Stimulated activated naive CD8-positive, alpha-beta T cell treated with anti-CD3 and anti-CD28 coated beads, Interleukin-15, Interleukin-2, amounts not matched to agents 100 U/mL and 50 U/mL, for 24 hours (primary cell): ENCODE measurements at regions not wholly inside any gene's neighbourhood (a gene's known extent, or its start where the extent isn't known, plus 50 kb on each side); places are given as distances from the start of the nearest gene placed in this dataset.
"Not testable (repeated sequence)": the region's sequence is repeated elsewhere in the genome, so short reads cannot be mapped to it uniquely, and the experiment has no call there.

Experiments
- ATAC-seq: fragments of 150-1000 bp; cut with Tn5 transposase; one replicate; pipeline ENCODE4 v1.10.0; 2021
- DNase-seq: peaks from one replicate; pipeline ENCODE4 v3.0.0; 2021

GRCh38 chr11:134492411-134492810 lies 80.4 kb upstream of the B3GAT1 start:
- not testable (repeated sequence) for DNase-seq, ATAC-seq

GRCh38 chr11:134489728-134490127 lies 77.7 kb upstream of the B3GAT1 start:
- no peak for ATAC-seq
- DNase-seq, result no peak

- no peak for DNase-seq
- ATAC-seq, result no peak
These were observed 76.9 kb upstream of the B3GAT1 start for GRCh38 chr11:134488913-134489312.

- ATAC-seq (no peak), DNase-seq (no peak)
These were observed 76.5 kb upstream of the B3GAT1 start for GRCh38 chr11:134488512-134488911.

GRCh38 chr11:134487696-134488095 lies 75.7 kb upstream of the B3GAT1 start:
- ATAC-seq, result no peak

GRCh38 chr11:134486704-134487103 lies 74.7 kb upstream of the B3GAT1 start:
- no peak for ATAC-seq
- DNase-seq, result no peak

More at GRCh38 chr11:134487696-134488095, 75.7 kb upstream of the B3GAT1 start:
- DNase-seq, result no peak

- no peak for ATAC-seq
- DNase-seq, result no peak
These were observed 74.1 kb upstream of the B3GAT1 start for GRCh38 chr11:134486106-134486505.

- DNase-seq (no peak), ATAC-seq (no peak)
These were observed 73.3 kb upstream of the B3GAT1 start for GRCh38 chr11:134485316-134485715.

GRCh38 chr11:134483857-134484256 lies 71.8 kb upstream of the B3GAT1 start:
- no peak for ATAC-seq
- DNase-seq, result no peak

- no peak for ATAC-seq
- DNase-seq, result no peak
These were observed 71.2 kb upstream of the B3GAT1 start for GRCh38 chr11:134483291-134483690.

- no peak for ATAC-seq
- no peak for DNase-seq
These were observed 70.8 kb upstream of the B3GAT1 start for GRCh38 chr11:134482865-134483264.

- no peak for ATAC-seq
These were observed 70.0 kb upstream of the B3GAT1 start for GRCh38 chr11:134481933-134482527.

GRCh38 chr11:134481135-134481534 lies 69.1 kb upstream of the B3GAT1 start:
- DNase-seq (no peak), ATAC-seq (no peak)

More at GRCh38 chr11:134481933-134482527, 70.0 kb upstream of the B3GAT1 start:
- DNase-seq, result no peak

- DNase-seq (no peak), ATAC-seq (no peak)
These were observed 68.2 kb upstream of the B3GAT1 start for GRCh38 chr11:134480136-134480712.

- ATAC-seq, result no peak
- no peak for DNase-seq
These were observed 67.4 kb upstream of the B3GAT1 start for GRCh38 chr11:134479206-134480135.

- ATAC-seq (no peak), DNase-seq (no peak)
These were observed 66.6 kb upstream of the B3GAT1 start for GRCh38 chr11:134478611-134479010.

GRCh38 chr11:134478176-134478575 lies 66.1 kb upstream of the B3GAT1 start:
- ATAC-seq, result no peak
- no peak for DNase-seq

GRCh38 chr11:134477486-134477885 lies 65.4 kb upstream of the B3GAT1 start:
- DNase-seq, result no peak
- ATAC-seq, result no peak

GRCh38 chr11:134476435-134477021 lies 64.5 kb upstream of the B3GAT1 start:
- DNase-seq (no peak), ATAC-seq (no peak)

GRCh38 chr11:134475951-134476350 lies 63.9 kb upstream of the B3GAT1 start:
- no peak for DNase-seq
- ATAC-seq, result no peak

- ATAC-seq (no peak), DNase-seq (no peak)
These were observed 62.9 kb upstream of the B3GAT1 start for GRCh38 chr11:134474942-134475341.

GRCh38 chr11:134474070-134474860 lies 62.2 kb upstream of the B3GAT1 start:
- DNase-seq (no peak), ATAC-seq (no peak)
